SK-N-SH (cell line): ENCODE measurements at regions not wholly inside any gene's neighbourhood (a gene's known extent, or its start where the extent isn't known, plus 50 kb on each side); places are given as distances from the start of the nearest gene placed in this dataset.

Source experiments
- CHD2 ChIP-seq: fragments of 150-350 bp; IDR thresholded peaks from 2 replicates; pipeline ENCODE4 v1.6.1; 2018; ENCODE audit warnings: low read length; ENCODE audit not compliant: partially characterized antibody
- CTCF ChIP-seq: fragments of 200-600 bp; sonication (generic); IDR thresholded peaks from 2 replicates; pipeline ENCODE4 v1.6.1; 2017; ENCODE audit warnings: antibody characterized with exemption, mild to moderate bottlenecking, moderate library complexity
- EP300 ChIP-seq, 2 experiments: IDR thresholded peaks; 2 replicates each; pipeline versions ENCODE4 v1.4.0 to v1.6.1; 2012; ENCODE audit warnings: borderline replicate concordance in 1 of 2, low read depth in 1 of 2, low read length in 1 of 2
- EZH2phosphoT487 ChIP-seq: fragments of 200-600 bp; sonication (generic); IDR thresholded peaks from 2 replicates; pipeline ENCODE4 v1.6.1; 2017; ENCODE audit warnings: low read depth, mixed run types, mild to moderate bottlenecking, antibody characterized with exemption, moderate library complexity, borderline replicate concordance
- FOXJ3 ChIP-seq: sonication (generic); formaldehyde crosslinking; IDR thresholded peaks from 2 replicates; pipeline ENCODE4 v1.5.1; 2020; ENCODE audit warnings: mild to moderate bottlenecking, missing genetic modification reagents
- TAF1 ChIP-seq: IDR thresholded peaks from 2 replicates; pipeline ENCODE4 v1.6.1; 2012; ENCODE audit warnings: low read depth, mild to moderate bottlenecking, low read length, moderate library complexity, borderline replicate concordance
- ZBTB33 ChIP-seq: IDR thresholded peaks from 2 replicates; pipeline ENCODE4 v1.4.0; 2012; ENCODE audit warnings: low read depth, borderline replicate concordance

- TF ChIP-seq CTCF, result no peak
- no peak for TF ChIP-seq EP300 (IDR thresholded peaks at IDR 0.05; ENCODE audit: borderline replicate concordance in 1 of 2, low read depth in 1 of 2, low read length in 1 of 2)
- TF ChIP-seq FOXJ3, result no peak
- TF ChIP-seq ZBTB33, result no peak
- no peak for TF ChIP-seq CHD2
- TF ChIP-seq EZH2phosphoT487, result no peak
- TF ChIP-seq TAF1, result no peak
These were observed 165.3 kb upstream of the STK17B start for GRCh38 chr2:196336715-196337114.
